CD4-positive, alpha-beta memory T cell (primary cell): ENCODE measurements at regions not wholly inside any gene's neighbourhood (a gene's known extent, or its start where the extent isn't known, plus 50 kb on each side); places are given as distances from the start of the nearest gene placed in this dataset.

Experiments
- CTCF ChIA-PET: fragments of 350-600 bp; sonication (Branson Sonifier 250); formaldehyde crosslinking; loops from one replicate; lab custom pipeline; 2021; ENCODE audit warnings: inconsistent platforms; ENCODE audit not compliant: partially characterized antibody; lab: Charles Lee
- POLR2A ChIA-PET: fragments of 350-600 bp; sonication (Branson Sonifier 250); formaldehyde crosslinking; loops from one replicate; lab custom pipeline; 2021; ENCODE audit not compliant: partially characterized antibody; lab: Charles Lee
- DNase-seq, 5 donors: peaks; one replicate each; pipeline versions ENCODE4 v3.0.0 to v3.0.0-alpha.2; 2020 to 2022; ENCODE audit warnings: mixed read lengths in 1 of 5
- H3K27ac ChIP-seq: one replicate; pipeline ENCODE4 v1.7.0; 2013; ENCODE audit warnings: low read depth, low read length
- H3K27me3 ChIP-seq: 2 replicates; pipeline ENCODE4 v1.7.0; 2013; ENCODE audit warnings: mild to moderate bottlenecking, low read length, moderate library complexity; ENCODE audit not compliant: insufficient read depth
- H3K36me3 ChIP-seq: 2 replicates; pipeline ENCODE4 v1.7.0; 2013; ENCODE audit warnings: mild to moderate bottlenecking, low read length, moderate library complexity; ENCODE audit not compliant: insufficient read depth
- H3K4me1 ChIP-seq: 2 replicates; pipeline ENCODE4 v1.7.0; 2013; ENCODE audit warnings: mild to moderate bottlenecking, low read length, moderate library complexity; ENCODE audit not compliant: insufficient read depth
- H3K4me3 ChIP-seq, 2 donors: one replicate each; pipeline ENCODE4 v1.7.0; 2013; ENCODE audit warnings: low read length in 2 of 2, mild to moderate bottlenecking in 1 of 2
- H3K9me3 ChIP-seq, 2 donors: one replicate each; pipeline ENCODE4 v1.7.0; 2013; ENCODE audit warnings: low read length in 2 of 2, control low read depth in 1 of 2; ENCODE audit not compliant: control insufficient read depth in 1 of 2
- H3K27ac Mint-ChIP-seq, 7 donors: one replicate each; pipeline ENCODE4 v1.8.0; 2020 to 2021; ENCODE audit warnings: mixed read lengths in 7 of 7, mild to moderate bottlenecking in 6 of 7, inconsistent platforms in 3 of 7, moderate library complexity in 3 of 7
- H3K27me3 Mint-ChIP-seq, 2 donors: one replicate each; pipeline ENCODE4 v1.8.0; 2020 to 2021; ENCODE audit warnings: mixed read lengths in 2 of 2
- H3K36me3 Mint-ChIP-seq, 2 donors: one replicate each; pipeline ENCODE4 v1.8.0; 2020 to 2021; ENCODE audit warnings: mixed read lengths in 2 of 2, inconsistent platforms in 1 of 2, mild to moderate bottlenecking in 1 of 2
- H3K4me1 Mint-ChIP-seq, 4 donors: one replicate each; pipeline ENCODE4 v1.8.0; 2020 to 2021; ENCODE audit warnings: mixed read lengths in 4 of 4, mild to moderate bottlenecking in 1 of 4
- H3K4me3 Mint-ChIP-seq, 8 donors: one replicate each; pipeline ENCODE4 v1.8.0; 2020 to 2021; ENCODE audit warnings: mixed read lengths in 8 of 8, mild to moderate bottlenecking in 7 of 8, moderate library complexity in 6 of 8, inconsistent platforms in 3 of 8
- H3K9me3 Mint-ChIP-seq, 8 donors: one replicate each; pipeline ENCODE4 v1.8.0; 2020 to 2021; ENCODE audit warnings: mixed read lengths in 8 of 8, mild to moderate bottlenecking in 5 of 8, inconsistent platforms in 3 of 8, moderate library complexity in 1 of 8
- intact Hi-C: fragments of 100-400 bp; cut with micrococcal nuclease; formaldehyde crosslinking; loops from one replicate; pipeline ENCODE4 v1.15.1; 2023

- ChIA-PET CTCF (no interaction called here), POLR2A (no interaction called here)
- intact Hi-C loops: no loop called here
- Mint-ChIP-seq H3K4me1 (no peaks in the 10 kb centered on the region), H3K27ac (no peak overlapping the region), H3K36me3 (no peaks in the 10 kb centered on the region), H3K27me3 (no peaks in the 10 kb centered on the region), H3K4me3 (no peak overlapping the region), H3K9me3 (peaks cover 0 to 5% (median 0%) of the 10 kb centered on the region in 8 donors)
- no peak for DNase-seq
- no peak overlapping the region for H3K4me3 ChIP-seq
- H3K4me1 ChIP-seq: no peaks in the 10 kb centered on the region
- H3K27ac ChIP-seq: no peak overlapping the region
- no peaks in the 10 kb centered on the region for H3K9me3 ChIP-seq
- no peaks in the 10 kb centered on the region for H3K27me3 ChIP-seq
- no peaks in the 10 kb centered on the region for H3K36me3 ChIP-seq
Observed at GRCh38 chr6:22965889-22966288, 396.5 kb downstream of the HDGFL1 start.

- Mint-ChIP-seq H3K27me3 (no peaks in the 10 kb centered on the region), H3K9me3 (peaks cover 0 to 5% (median 0%) of the 10 kb centered on the region in 8 donors), H3K4me3 (no peak overlapping the region), H3K4me1 (no peaks in the 10 kb centered on the region), H3K27ac (no peak overlapping the region), H3K36me3 (no peaks in the 10 kb centered on the region)
- intact Hi-C loops: no loop called here
- Histone ChIP-seq H3K4me3 (no peak overlapping the region), H3K27me3 (no peaks in the 10 kb centered on the region), H3K9me3 (no peaks in the 10 kb centered on the region), H3K36me3 (no peaks in the 10 kb centered on the region), H3K4me1 (no peaks in the 10 kb centered on the region), H3K27ac (no peak overlapping the region)
- CTCF ChIA-PET: no interaction called here
- no peak for DNase-seq
- POLR2A ChIA-PET: no interaction called here
Observed at GRCh38 chr6:22966691-22967422, 397.5 kb downstream of the HDGFL1 start.

GRCh38 chr6:22970004-22970403 is 400.6 kb downstream of the HDGFL1 start:
- CTCF ChIA-PET: no interaction called here
- H3K27ac ChIP-seq: no peak overlapping the region
- no peak for DNase-seq
- Mint-ChIP-seq H3K36me3 (no peaks in the 10 kb centered on the region), H3K4me1 (no peaks in the 10 kb centered on the region), H3K9me3 (peaks cover 0 to 5% (median 1%) of the 10 kb centered on the region in 8 donors), H3K4me3 (no peak overlapping the region), H3K27me3 (no peaks in the 10 kb centered on the region), H3K27ac (no peak overlapping the region)
- H3K9me3 ChIP-seq: no peaks in the 10 kb centered on the region
- no peak overlapping the region for H3K4me3 ChIP-seq
- POLR2A ChIA-PET: no interaction called here
- H3K36me3 ChIP-seq: no peaks in the 10 kb centered on the region
- H3K4me1 ChIP-seq: no peaks in the 10 kb centered on the region
- H3K27me3 ChIP-seq: no peaks in the 10 kb centered on the region
- intact Hi-C loops: no loop called here

- H3K27ac ChIP-seq: no peak overlapping the region
- POLR2A ChIA-PET: no interaction called here
- CTCF ChIA-PET: no interaction called here
- DNase-seq: no peak
- H3K4me1 ChIP-seq: no peaks in the 10 kb centered on the region
- intact Hi-C loops: no loop called here
- Mint-ChIP-seq H3K4me1 (no peaks in the 10 kb centered on the region), H3K9me3 (peaks cover 0 to 7% (median 1%) of the 10 kb centered on the region in 8 donors), H3K27ac (no peak overlapping the region), H3K4me3 (no peak overlapping the region), H3K27me3 (no peaks in the 10 kb centered on the region), H3K36me3 (no peaks in the 10 kb centered on the region)
- H3K9me3 ChIP-seq: no peaks in the 10 kb centered on the region
- H3K36me3 ChIP-seq: no peaks in the 10 kb centered on the region
- H3K27me3 ChIP-seq: no peaks in the 10 kb centered on the region
- H3K4me3 ChIP-seq: no peak overlapping the region
Observed at GRCh38 chr6:22972771-22973170, 403.4 kb downstream of the HDGFL1 start.

- no peak overlapping the region for H3K27ac ChIP-seq
- Mint-ChIP-seq H3K27me3 (no peaks in the 10 kb centered on the region), H3K4me3 (no peak overlapping the region), H3K9me3 (peaks cover 0 to 8% (median 3%) of the 10 kb centered on the region in 8 donors), H3K36me3 (no peaks in the 10 kb centered on the region), H3K27ac (no peak overlapping the region), H3K4me1 (no peaks in the 10 kb centered on the region)
- H3K9me3 ChIP-seq: no peaks in the 10 kb centered on the region
- H3K36me3 ChIP-seq: no peaks in the 10 kb centered on the region
- ChIA-PET CTCF (no interaction called here), POLR2A (no interaction called here)
- intact Hi-C loops: no loop called here
- H3K4me1 ChIP-seq: no peaks in the 10 kb centered on the region
- DNase-seq: no peak
- H3K4me3 ChIP-seq: no peak overlapping the region
- no peaks in the 10 kb centered on the region for H3K27me3 ChIP-seq
Observed at GRCh38 chr6:22975079-22975478, 405.7 kb downstream of the HDGFL1 start.

GRCh38 chr6:22980446-22980845 is 411.1 kb downstream of the HDGFL1 start:
- CTCF ChIA-PET: no interaction called here

GRCh38 chr6:23002044-23002619 is 432.8 kb downstream of the HDGFL1 start:
- Mint-ChIP-seq H3K27ac (no peak overlapping the region), H3K9me3 (peaks cover 2 to 18% (median 6%) of the 10 kb centered on the region in 8 donors), H3K27me3 (no peaks in the 10 kb centered on the region), H3K4me1 (no peaks in the 10 kb centered on the region), H3K36me3 (no peaks in the 10 kb centered on the region), H3K4me3 (no peak overlapping the region)
- no peaks in the 10 kb centered on the region for H3K27me3 ChIP-seq
- H3K4me1 ChIP-seq: no peaks in the 10 kb centered on the region
- intact Hi-C loops: no loop called here
- ChIA-PET CTCF (no interaction called here), POLR2A (no interaction called here)
- DNase-seq: no peak
- no peak overlapping the region for H3K27ac ChIP-seq
- no peaks in the 10 kb centered on the region for H3K36me3 ChIP-seq
- no peak overlapping the region for H3K4me3 ChIP-seq
- no peaks in the 10 kb centered on the region for H3K9me3 ChIP-seq

More at GRCh38 chr6:22980446-22980845, 411.1 kb downstream of the HDGFL1 start:
- Mint-ChIP-seq H3K9me3 (peaks cover 0 to 12% (median 6%) of the 10 kb centered on the region in 8 donors), H3K27me3 (no peaks in the 10 kb centered on the region), H3K36me3 (no peaks in the 10 kb centered on the region), H3K4me3 (no peak overlapping the region), H3K27ac (no peak overlapping the region), H3K4me1 (no peaks in the 10 kb centered on the region)
- H3K27me3 ChIP-seq: no peaks in the 10 kb centered on the region
- no peaks in the 10 kb centered on the region for H3K36me3 ChIP-seq
- POLR2A ChIA-PET: no interaction called here
- no peak overlapping the region for H3K27ac ChIP-seq
- no peak overlapping the region for H3K4me3 ChIP-seq
- no peaks in the 10 kb centered on the region for H3K4me1 ChIP-seq
- peaks cover 0 to 5% of the 10 kb centered on the region in 2 donors for H3K9me3 ChIP-seq
- DNase-seq: peak in 1 of 5 donors; percentile 24
- intact Hi-C loops: no loop called here
